ENCODE measurements at regions not wholly inside any gene's neighbourhood (a gene's known extent, or its start where the extent isn't known, plus 50 kb on each side); places are given as distances from the start of the nearest gene placed in this dataset.
A peak's percentile ranks its signal among the peaks of the same experiment; 100 is the strongest.

DNA sequence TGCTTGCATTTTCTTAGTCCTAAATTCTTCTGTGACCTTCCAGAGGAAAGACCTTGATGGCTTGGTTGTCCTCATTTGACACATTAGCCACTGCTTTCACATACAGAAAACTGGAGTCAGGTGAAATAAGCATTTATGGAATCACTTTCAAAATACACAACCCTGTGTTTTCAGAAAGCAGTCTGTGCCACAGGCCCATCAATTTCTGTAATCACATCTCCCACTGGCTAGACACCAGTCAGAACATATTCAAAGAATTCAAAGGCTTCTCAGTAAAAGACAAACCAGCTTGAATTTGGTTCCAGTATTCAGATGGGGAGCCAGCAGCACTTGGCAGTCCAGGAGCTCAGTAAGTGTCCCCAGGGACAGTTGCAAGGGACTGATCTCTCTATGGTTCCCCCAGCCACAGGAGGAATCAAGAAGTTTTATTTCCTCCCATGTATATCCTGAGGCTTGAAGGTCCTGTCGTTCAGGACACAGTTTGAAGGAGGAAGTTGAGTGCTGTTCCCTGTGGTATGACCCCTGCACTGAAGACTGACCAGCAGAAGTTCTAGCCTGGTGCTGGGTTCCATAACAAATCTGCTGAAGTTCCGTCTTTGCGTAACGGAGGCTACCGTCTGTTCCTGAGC is 214.3 kb downstream of the FOXO1 start:
- Mint-ChIP-seq H3K9me3 (peaks cover 13% of the 10 kb centered on the region), H3K27ac (no peak overlapping the region), H3K36me3 (ENCODE audit: low read depth) (no peaks in the 10 kb centered on the region), H3K27me3 (ENCODE audit: low read depth) (no peaks in the 10 kb centered on the region), H3K4me3 (no peak overlapping the region), H3K4me1 (peaks cover 7% of the 10 kb centered on the region)
- TF ChIP-seq, protein P1, sequence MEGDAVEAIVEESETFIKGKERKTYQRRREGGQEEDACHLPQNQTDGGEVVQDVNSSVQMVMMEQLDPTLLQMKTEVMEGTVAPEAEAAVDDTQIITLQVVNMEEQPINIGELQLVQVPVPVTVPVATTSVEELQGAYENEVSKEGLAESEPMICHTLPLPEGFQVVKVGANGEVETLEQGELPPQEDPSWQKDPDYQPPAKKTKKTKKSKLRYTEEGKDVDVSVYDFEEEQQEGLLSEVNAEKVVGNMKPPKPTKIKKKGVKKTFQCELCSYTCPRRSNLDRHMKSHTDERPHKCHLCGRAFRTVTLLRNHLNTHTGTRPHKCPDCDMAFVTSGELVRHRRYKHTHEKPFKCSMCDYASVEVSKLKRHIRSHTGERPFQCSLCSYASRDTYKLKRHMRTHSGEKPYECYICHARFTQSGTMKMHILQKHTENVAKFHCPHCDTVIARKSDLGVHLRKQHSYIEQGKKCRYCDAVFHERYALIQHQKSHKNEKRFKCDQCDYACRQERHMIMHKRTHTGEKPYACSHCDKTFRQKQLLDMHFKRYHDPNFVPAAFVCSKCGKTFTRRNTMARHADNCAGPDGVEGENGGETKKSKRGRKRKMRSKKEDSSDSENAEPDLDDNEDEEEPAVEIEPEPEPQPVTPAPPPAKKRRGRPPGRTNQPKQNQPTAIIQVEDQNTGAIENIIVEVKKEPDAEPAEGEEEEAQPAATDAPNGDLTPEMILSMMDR (IDR thresholded peaks at IDR 0.05; ENCODE audit: unreplicated experiment in 3 of 3): no peak

DNA sequence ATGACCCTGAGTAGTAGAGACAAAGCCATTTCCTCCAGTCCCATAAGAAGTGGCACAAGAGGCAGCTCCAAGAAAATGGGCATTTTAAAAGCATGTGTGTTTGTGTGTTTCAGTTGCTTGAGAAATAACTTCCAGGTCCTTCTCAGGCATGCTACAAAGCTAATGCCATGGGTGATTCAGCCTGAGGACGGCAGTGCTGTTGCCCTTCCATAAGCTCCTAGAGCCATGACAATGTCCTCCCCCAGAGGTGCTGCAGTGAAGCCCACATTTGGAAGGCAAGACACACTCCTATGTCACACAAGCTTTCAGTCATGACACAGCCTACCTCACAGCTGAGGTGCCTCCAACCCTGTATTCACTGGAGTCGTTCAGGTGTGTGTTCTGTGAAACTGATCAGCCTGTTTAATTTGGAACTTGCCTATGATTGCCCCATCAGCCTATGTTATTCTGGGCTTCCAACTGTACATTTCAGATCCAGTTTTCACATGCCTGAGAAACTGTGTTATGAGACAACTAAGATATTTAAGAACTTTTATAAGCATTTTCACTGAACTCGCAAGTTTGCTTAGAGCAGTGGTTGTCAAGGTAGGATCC is 213.6 kb downstream of the FOXO1 start:
- Mint-ChIP-seq H3K9me3 (peaks cover 13% of the 10 kb centered on the region), H3K27me3 (ENCODE audit: low read depth) (no peaks in the 10 kb centered on the region), H3K27ac (no peak overlapping the region), H3K4me1 (peaks cover 14% of the 10 kb centered on the region), H3K4me3 (no peak overlapping the region), H3K36me3 (ENCODE audit: low read depth) (no peaks in the 10 kb centered on the region)
- TF ChIP-seq, protein P1 (IDR thresholded peaks at IDR 0.05; ENCODE audit: unreplicated experiment in 3 of 3): no peak

DNA sequence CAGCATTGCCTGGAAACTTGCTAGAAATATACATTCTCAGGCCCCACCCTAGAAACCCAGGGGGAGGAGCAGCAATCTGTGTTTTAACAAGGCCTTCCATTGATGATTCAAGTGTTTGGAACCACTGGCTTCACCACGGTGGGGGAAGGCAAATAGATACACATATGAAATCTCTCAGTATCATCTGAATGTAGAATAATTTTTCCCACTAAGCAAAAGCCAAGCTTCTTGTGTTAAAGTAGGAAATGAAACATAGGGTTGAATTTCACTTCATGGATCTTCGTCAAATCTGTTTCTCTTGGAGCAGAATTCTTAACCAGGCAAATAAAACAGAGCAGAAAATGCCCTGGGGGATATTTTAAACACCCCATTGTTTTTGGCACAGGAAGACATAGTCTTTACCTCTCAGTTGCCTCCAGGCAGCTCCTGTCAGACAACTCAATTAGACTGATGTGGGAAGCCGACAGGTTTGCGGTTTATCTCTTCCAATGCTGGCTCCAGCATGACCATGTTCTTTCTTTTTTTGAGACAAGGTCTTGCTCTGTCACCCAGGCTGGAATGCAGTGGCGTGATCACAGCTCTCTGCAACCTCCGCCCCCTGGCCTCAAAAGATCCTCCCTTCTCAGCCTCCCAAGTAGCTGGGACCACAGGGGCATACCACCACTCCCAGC is 213.0 kb downstream of the FOXO1 start:
- Mint-ChIP-seq H3K36me3 (ENCODE audit: low read depth) (no peaks in the 10 kb centered on the region), H3K4me3 (no peak overlapping the region), H3K9me3 (peaks cover 9% of the 10 kb centered on the region), H3K27me3 (ENCODE audit: low read depth) (no peaks in the 10 kb centered on the region), H3K27ac (no peak overlapping the region), H3K4me1 (peaks cover 20% of the 10 kb centered on the region)
- TF ChIP-seq, protein P1 (IDR thresholded peaks at IDR 0.05; ENCODE audit: unreplicated experiment in 3 of 3): no peak

DNA sequence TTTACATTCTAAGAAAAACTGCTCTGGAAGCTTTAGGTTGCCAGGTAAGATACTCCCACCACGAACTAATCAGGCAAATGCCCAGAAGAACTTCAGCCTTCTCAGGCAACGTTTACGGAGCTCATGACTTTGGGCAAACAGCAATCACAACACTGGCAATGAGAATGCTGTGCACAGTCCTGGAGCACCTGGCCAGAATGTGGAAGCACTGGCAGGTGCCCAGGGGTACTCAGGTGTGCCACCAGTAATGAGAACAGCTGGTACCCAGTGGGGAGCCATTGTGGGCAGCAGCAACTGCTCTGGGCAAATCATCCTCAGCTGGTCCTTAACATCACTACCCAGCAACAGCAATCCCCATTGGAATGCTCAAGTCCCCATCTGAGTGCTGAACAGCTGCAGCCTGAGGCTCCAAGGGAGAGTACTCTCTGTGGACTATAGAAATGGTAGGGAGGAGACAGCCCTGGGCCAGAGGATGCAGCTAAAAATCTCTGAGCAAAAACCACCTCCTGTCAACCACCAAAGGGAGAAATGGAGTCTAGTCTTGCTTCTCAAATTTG is 210.0 kb downstream of the FOXO1 start:
- no peaks in the 10 kb centered on the region for H3K27me3 Mint-ChIP-seq (ENCODE audit: low read depth)
- peak overlapping the region in 1 of 3 experiments; percentile 44 for H3K27ac Mint-ChIP-seq
- H3K4me3 Mint-ChIP-seq: peak overlapping the region in 1 of 3 experiments; percentile 30
- TF ChIP-seq, protein P1 (IDR thresholded peaks at IDR 0.05; ENCODE audit: unreplicated experiment in 3 of 3): no peak
- no peaks in the 10 kb centered on the region for H3K36me3 Mint-ChIP-seq (ENCODE audit: low read depth)
- H3K9me3 Mint-ChIP-seq: peaks cover 2% of the 10 kb centered on the region
- peaks cover 26% of the 10 kb centered on the region for H3K4me1 Mint-ChIP-seq

DNA sequence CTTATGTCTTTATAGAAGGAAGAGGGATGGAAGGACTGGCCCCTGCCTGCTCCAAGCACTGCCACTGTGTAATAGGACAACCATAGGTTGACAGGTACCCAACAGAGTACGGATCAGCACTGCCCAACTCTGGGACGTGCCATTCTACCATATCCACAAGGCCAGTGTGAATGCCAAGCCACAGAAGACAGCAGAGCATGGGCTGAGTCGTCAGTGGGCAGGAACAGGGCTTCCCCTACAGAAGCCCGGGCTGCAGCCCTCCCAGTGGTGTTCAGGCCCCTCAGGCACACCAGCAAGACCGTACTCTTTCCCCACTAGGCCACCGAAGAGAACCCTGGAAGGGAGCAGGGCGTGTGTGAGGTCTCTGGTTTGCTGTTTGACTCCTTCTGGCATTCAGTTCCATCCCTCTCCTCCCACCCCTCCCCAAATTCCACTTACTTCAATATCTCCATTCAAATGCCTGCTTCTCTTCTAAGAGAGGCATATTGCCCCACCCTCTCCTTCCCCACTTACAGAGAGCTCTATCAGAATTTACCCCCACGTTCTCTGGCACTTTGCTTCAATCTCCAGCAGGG is 209.4 kb downstream of the FOXO1 start:
- TF ChIP-seq, protein P1 (IDR thresholded peaks at IDR 0.05; ENCODE audit: unreplicated experiment in 3 of 3): no peak
- H3K27ac Mint-ChIP-seq: peak overlapping the region in 1 of 3 experiments; percentile 44
- H3K36me3 Mint-ChIP-seq (ENCODE audit: low read depth): no peaks in the 10 kb centered on the region
- peaks cover 2% of the 10 kb centered on the region for H3K9me3 Mint-ChIP-seq
- peak overlapping the region in 1 of 3 experiments; percentile 30 for H3K4me3 Mint-ChIP-seq
- no peaks in the 10 kb centered on the region for H3K27me3 Mint-ChIP-seq (ENCODE audit: low read depth)
- H3K4me1 Mint-ChIP-seq: peaks cover 26% of the 10 kb centered on the region
